GM12874 (cell line): ENCODE measurements at regions not wholly inside any gene's neighbourhood (a gene's known extent, or its start where the extent isn't known, plus 50 kb on each side); places are given as distances from the start of the nearest gene placed in this dataset.

Source experiments
- TF ChIP-seq, protein P1 (sequence below): IDR thresholded peaks from 2 replicates; pipeline ENCODE4 v1.5.1; 2011; ENCODE audit warnings: low read depth, mild to moderate bottlenecking, control low read depth, low read length, moderate library complexity; ENCODE audit not compliant: insufficient read depth

DNA sequence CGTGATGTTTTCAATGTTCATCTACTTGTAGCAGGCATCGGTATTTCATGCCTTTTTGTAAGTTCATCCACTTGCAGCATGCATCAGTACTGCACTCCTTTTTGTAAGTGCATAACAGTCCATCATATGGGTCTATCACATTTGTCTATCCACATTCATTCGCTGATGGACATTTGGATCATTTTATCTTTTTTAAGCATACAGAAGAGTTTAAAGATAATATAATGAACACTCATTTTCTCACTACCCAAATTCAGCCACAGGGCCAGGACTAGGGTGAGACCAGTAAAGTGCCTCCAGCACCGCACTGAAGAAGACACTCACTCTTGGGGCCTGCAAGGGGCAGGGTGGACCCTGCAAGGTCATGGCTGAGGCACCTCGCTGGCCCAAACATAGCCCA is 309.6 kb downstream of the UACA start:
- TF ChIP-seq, protein P1, sequence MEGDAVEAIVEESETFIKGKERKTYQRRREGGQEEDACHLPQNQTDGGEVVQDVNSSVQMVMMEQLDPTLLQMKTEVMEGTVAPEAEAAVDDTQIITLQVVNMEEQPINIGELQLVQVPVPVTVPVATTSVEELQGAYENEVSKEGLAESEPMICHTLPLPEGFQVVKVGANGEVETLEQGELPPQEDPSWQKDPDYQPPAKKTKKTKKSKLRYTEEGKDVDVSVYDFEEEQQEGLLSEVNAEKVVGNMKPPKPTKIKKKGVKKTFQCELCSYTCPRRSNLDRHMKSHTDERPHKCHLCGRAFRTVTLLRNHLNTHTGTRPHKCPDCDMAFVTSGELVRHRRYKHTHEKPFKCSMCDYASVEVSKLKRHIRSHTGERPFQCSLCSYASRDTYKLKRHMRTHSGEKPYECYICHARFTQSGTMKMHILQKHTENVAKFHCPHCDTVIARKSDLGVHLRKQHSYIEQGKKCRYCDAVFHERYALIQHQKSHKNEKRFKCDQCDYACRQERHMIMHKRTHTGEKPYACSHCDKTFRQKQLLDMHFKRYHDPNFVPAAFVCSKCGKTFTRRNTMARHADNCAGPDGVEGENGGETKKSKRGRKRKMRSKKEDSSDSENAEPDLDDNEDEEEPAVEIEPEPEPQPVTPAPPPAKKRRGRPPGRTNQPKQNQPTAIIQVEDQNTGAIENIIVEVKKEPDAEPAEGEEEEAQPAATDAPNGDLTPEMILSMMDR = no peak

DNA sequence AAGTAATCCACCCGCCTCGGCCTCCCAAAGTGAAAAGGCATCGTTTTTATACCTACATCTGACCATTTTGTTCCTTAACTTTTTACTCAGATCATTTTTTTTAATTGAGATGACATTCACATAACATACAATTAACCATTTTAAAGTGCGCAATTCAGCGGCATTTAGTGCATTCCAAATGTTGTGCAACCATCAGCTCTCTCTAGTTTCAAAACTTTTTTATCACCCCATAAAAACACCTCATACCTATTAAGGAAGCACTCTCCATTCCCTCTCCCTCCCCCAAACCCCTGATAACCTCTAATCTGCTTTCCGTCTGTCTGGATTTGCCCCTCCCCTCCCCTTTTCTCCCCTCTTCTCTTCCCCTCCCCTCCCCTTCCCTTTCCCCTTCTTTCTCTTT is 310.1 kb downstream of the UACA start:
- TF ChIP-seq, protein P1 = no peak

DNA sequence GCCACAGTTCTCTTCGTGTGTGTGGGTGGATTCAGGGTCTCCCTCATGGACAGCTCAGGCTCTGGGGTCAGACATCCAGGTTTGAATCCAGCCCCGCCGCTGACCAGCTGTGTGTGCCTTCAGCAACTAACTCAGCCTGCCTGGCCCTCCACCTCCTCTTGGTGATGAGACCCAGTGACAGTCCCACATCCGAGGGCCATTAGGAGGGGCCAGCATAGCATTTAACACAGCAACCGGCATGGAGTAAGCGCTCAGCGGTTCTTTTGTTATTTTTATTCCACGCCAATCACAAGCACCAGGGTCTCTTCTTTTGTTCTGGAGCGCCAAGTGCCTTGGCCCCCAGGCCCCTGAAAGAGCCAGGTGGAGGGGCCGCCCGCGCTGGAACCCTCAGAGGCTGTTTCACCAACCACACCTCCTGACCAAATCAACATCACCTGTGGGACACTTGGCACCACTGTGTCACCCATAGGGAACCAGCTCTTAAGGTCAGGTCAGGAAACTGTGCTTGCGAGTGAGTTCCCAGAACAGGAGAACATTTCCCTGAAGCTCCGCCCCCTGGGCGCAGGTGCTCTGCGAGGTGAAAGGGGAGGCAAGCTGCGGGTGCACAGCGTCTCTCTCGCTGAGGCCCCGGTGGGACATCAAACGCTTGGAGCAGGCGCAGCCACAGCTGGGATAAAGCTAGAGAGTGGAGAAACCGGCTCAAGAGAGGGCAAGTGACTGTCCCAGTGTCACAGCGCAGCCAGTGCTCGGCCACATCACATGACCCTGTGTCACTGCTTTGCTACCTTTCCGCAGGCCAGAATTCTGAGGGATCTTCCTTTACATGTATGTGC is 311.3 kb downstream of the UACA start:
- TF ChIP-seq, protein P1 = no peak

DNA sequence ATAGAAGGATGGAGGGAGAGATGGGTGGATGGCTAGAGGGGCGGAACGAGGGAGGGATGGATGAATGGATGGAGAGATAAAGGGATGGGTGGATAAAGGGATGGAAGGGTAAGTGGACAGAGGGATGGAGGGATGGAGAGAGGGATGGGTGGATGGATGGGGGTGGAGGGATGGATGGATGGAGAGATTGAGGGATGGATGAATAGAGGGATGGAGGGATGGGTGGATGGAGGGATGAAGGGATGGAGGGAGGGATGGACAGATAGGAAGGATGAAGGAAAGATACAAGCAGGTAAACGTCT is 313.3 kb downstream of the UACA start:
- TF ChIP-seq, protein P1 = no peak

DNA sequence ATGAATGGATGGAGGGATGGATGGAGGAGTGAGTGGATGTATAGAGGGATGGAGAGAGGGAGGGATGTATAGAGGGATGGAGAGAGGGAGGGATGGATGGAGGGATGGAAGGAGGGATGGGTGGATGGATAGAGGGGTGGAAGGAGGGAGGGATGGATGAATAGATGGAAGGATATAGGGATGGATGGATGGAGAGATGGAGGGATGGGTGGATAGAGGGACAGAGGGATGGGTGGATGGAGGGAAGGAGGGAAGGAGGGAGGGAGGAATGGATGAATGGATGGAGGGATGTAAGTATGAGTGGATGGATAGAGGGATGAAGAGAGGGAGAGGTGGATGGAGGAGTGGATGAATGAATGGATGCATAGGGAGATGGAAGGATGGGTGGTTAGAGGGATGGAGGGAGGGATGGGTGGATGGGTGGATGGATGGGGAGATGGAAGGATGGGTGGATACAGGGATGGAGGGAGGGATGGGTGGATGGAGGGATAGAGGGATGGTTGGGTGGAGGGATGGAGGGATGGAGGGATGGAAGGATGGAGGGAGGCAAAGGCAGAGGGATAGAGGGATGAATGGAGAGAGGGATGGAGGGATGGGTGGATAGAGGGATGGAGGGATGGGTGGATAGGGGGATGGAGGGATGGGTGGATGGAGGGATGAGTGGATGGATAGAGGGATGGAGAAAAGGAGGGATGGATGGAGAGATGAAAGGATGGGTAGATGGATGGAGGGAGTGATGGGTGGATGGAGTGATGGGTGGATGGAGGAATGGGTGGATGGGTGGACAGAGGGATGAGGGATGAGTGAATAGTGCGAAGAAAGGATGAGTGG is 313.8 kb downstream of the UACA start:
- TF ChIP-seq, protein P1 = no peak

DNA sequence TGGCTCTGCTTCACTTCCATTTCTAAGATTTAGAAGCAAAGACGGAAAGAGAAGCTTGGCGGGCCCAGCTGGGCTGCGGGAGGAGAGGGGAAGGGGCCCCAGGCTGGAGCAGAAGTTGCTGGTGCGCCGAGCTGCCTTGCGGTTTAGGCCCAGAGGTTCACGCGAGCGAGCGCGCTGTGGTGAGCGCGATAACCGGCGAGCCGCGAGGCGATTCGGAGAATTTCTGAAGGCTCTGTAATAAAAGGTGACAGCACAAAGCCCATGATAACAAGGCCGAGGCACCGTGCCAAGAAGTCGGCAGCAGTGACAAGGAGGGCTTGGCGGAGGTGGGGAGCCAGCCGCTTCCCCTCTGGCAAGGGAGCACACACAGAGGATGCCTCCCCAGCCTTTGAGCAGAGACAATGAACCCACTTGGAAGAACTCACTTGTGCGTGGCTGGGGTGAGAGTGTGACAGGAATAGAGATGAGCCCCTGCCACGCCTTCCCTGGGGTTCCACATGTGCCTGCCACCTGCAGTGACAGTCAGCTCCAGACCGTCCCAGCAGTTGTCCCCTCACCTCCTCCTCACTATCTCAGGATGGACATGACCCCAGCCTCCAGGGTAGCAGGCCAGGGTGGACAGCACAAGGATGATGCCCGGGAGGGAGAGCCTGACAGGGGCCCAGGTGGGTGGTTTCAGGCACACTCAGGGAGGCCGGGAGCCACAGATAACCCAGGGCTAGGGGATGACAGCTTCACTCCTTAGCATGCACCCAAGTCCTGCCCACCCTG is 315.2 kb downstream of the UACA start:
- TF ChIP-seq, protein P1 = no peak

DNA sequence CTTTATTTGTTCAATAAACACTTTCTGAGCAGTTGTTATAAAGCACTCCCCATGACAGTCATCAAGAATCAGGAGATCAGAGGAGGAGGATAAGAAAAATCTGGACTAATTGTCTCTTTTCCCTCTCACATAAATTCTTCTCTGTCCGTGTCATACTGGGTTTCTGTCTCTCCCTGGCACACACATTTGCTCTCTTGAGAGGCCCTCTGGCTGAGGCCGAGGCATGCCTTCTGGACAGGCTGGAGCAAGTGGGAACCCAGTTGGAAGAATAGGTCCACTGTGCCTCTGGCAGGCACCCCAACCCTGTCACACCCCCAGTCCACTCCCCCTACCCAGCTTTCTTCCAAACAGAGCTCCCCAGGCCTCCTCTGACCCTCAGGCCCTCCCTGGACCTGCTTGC is 315.8 kb downstream of the UACA start:
- TF ChIP-seq, protein P1 = no peak
